ENCODE measurements at regions not wholly inside any gene's neighbourhood (a gene's known extent, or its start where the extent isn't known, plus 50 kb on each side); places are given as distances from the start of the nearest gene placed in this dataset.

DNA sequence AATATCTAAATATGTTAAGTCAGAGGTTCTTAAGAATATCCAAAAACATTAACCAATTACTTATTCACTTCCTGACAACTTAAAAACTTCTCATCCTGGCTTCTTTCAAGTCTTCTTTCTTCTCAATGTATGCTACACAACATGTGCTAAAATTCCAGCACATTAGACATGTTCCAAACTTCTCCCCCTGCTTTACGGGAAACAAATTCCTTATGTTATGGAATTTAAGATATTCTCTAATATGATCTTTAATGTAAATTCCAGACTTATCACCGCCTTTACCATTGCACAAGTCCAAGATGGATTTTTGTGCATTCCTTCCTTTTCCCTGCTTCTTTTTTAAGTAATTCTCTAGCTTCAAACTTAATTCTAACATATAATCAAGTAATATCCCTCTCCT lies 964.5 kb upstream of the CHORDC1 start:
- Histone ChIP-seq H3K4me2 (no peak overlapping the region), H3K9ac (no peak overlapping the region), H3K79me2 (ENCODE audit: insufficient read depth, low read depth) (no peaks in the 10 kb centered on the region), H3K36me3 (ENCODE audit: insufficient read depth) (no peaks in the 10 kb centered on the region), H4K20me1 (ENCODE audit: insufficient read depth) (no peaks in the 10 kb centered on the region), H2AFZ (ENCODE audit: low read depth) (no peak overlapping the region), H3K4me3 (IDR thresholded peaks at IDR 0.05; ENCODE audit: insufficient read depth, low read depth, low read length) (no peak overlapping the region), H3K27me3 (ENCODE audit: insufficient read depth, low read depth) (no peaks in the 10 kb centered on the region), H3K27ac (no peak overlapping the region), H3K4me1 (ENCODE audit: low read depth, poor library complexity, severe bottlenecking) (no peaks in the 10 kb centered on the region)
- TF ChIP-seq, protein P1, sequence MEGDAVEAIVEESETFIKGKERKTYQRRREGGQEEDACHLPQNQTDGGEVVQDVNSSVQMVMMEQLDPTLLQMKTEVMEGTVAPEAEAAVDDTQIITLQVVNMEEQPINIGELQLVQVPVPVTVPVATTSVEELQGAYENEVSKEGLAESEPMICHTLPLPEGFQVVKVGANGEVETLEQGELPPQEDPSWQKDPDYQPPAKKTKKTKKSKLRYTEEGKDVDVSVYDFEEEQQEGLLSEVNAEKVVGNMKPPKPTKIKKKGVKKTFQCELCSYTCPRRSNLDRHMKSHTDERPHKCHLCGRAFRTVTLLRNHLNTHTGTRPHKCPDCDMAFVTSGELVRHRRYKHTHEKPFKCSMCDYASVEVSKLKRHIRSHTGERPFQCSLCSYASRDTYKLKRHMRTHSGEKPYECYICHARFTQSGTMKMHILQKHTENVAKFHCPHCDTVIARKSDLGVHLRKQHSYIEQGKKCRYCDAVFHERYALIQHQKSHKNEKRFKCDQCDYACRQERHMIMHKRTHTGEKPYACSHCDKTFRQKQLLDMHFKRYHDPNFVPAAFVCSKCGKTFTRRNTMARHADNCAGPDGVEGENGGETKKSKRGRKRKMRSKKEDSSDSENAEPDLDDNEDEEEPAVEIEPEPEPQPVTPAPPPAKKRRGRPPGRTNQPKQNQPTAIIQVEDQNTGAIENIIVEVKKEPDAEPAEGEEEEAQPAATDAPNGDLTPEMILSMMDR (conservative IDR thresholded peaks at IDR 0.05; ENCODE audit: low read depth, low read length) = no peak

GRCh38 chr11:91178366-91178765 lies 955.5 kb upstream of the CHORDC1 start:
- H3K4me1 ChIP-seq (ENCODE audit: low read depth, poor library complexity, severe bottlenecking) = no peaks in the 10 kb centered on the region
- H3K79me2 ChIP-seq (ENCODE audit: insufficient read depth, low read depth) = no peaks in the 10 kb centered on the region
- H2AFZ ChIP-seq (ENCODE audit: low read depth) = no peak overlapping the region
- no peaks in the 10 kb centered on the region for H3K27me3 ChIP-seq (ENCODE audit: insufficient read depth, low read depth)
- no peaks in the 10 kb centered on the region for H3K36me3 ChIP-seq (ENCODE audit: insufficient read depth)
- no peaks in the 10 kb centered on the region for H4K20me1 ChIP-seq (ENCODE audit: insufficient read depth)
- no peak overlapping the region for H3K4me2 ChIP-seq
- H3K27ac ChIP-seq = no peak overlapping the region
- no peak overlapping the region for H3K4me3 ChIP-seq (IDR thresholded peaks at IDR 0.05; ENCODE audit: insufficient read depth, low read depth, low read length)
- no peak overlapping the region for H3K9ac ChIP-seq
- TF ChIP-seq, protein P1 (conservative IDR thresholded peaks at IDR 0.05; ENCODE audit: low read depth, low read length) = no peak

DNA sequence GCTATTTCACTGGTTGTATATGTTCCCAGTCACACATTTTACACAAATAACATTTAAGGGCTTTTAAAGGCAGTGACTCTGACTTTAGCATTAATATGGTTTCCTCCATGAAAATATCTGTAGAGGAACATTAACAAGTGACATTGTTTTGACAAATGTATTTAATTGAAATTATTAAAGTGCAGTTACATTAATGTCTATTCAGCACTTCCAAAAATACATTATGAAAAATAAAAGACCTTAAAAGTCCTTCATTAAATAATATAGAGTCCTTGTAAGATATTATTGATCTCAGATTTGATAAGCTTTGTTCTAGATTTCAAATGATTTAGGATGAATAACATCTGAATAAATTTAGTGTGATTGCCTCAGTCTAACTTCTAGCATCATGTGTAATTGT lies 951.9 kb upstream of the CHORDC1 start:
- Histone ChIP-seq H3K27ac (no peak overlapping the region), H3K79me2 (ENCODE audit: insufficient read depth, low read depth) (no peaks in the 10 kb centered on the region), H3K4me3 (IDR thresholded peaks at IDR 0.05; ENCODE audit: insufficient read depth, low read depth, low read length) (no peak overlapping the region), H3K27me3 (ENCODE audit: insufficient read depth, low read depth) (no peaks in the 10 kb centered on the region), H4K20me1 (ENCODE audit: insufficient read depth) (no peaks in the 10 kb centered on the region), H3K9ac (no peak overlapping the region), H2AFZ (ENCODE audit: low read depth) (no peak overlapping the region), H3K4me2 (no peak overlapping the region), H3K4me1 (ENCODE audit: low read depth, poor library complexity, severe bottlenecking) (peaks cover 6% of the 10 kb centered on the region), H3K36me3 (ENCODE audit: insufficient read depth) (no peaks in the 10 kb centered on the region)
- TF ChIP-seq, protein P1 (conservative IDR thresholded peaks at IDR 0.05; ENCODE audit: low read depth, low read length) = no peak

- Histone ChIP-seq H3K4me3 (IDR thresholded peaks at IDR 0.05; ENCODE audit: insufficient read depth, low read depth, low read length) (no peak overlapping the region), H3K4me2 (no peak overlapping the region), H3K27ac (no peak overlapping the region), H3K9ac (no peak overlapping the region), H3K4me1 (ENCODE audit: low read depth, poor library complexity, severe bottlenecking) (peaks cover 6% of the 10 kb centered on the region), H3K36me3 (ENCODE audit: insufficient read depth) (no peaks in the 10 kb centered on the region), H2AFZ (ENCODE audit: low read depth) (no peak overlapping the region), H4K20me1 (ENCODE audit: insufficient read depth) (no peaks in the 10 kb centered on the region), H3K27me3 (ENCODE audit: insufficient read depth, low read depth) (no peaks in the 10 kb centered on the region), H3K79me2 (ENCODE audit: insufficient read depth, low read depth) (no peaks in the 10 kb centered on the region)
- TF ChIP-seq, protein P1 (conservative IDR thresholded peaks at IDR 0.05; ENCODE audit: low read depth, low read length) = no peak
These were observed 951.3 kb upstream of the CHORDC1 start for GRCh38 chr11:91174193-91174592.
